Daoy (cell line): ENCODE measurements at regions not wholly inside any gene's neighbourhood (a gene's known extent, or its start where the extent isn't known, plus 50 kb on each side); places are given as distances from the start of the nearest gene placed in this dataset.

Experiments used
- DNase-seq: peaks from one replicate; pipeline ENCODE4 v3.0.0-alpha.2; 2015; ENCODE audit warnings: low read depth

- no peak for DNase-seq
Observed at GRCh38 chr11:106400949-106401570, 323.6 kb downstream of the AASDHPPT start.

- DNase-seq: no peak
Observed at GRCh38 chr11:106403751-106404150, 326.3 kb downstream of the AASDHPPT start.

GRCh38 chr11:106409222-106409621, 331.8 kb downstream of the AASDHPPT start:
- no peak for DNase-seq

GRCh38 chr11:106409671-106410070, 332.2 kb downstream of the AASDHPPT start:
- DNase-seq: no peak

GRCh38 chr11:106410902-106411301, 333.4 kb downstream of the AASDHPPT start:
- no peak for DNase-seq

GRCh38 chr11:106413222-106413621, 335.8 kb downstream of the AASDHPPT start:
- no peak for DNase-seq

- no peak for DNase-seq
Observed at GRCh38 chr11:106415510-106415909, 338.0 kb downstream of the AASDHPPT start.

- DNase-seq: no peak
Observed at GRCh38 chr11:106418791-106419190, 341.3 kb downstream of the AASDHPPT start.

- DNase-seq: no peak
Observed at GRCh38 chr11:106420048-106420665, 342.7 kb downstream of the AASDHPPT start.

GRCh38 chr11:106420686-106421085, 343.2 kb downstream of the AASDHPPT start:
- no peak for DNase-seq

GRCh38 chr11:106421676-106422292, 344.3 kb downstream of the AASDHPPT start:
- DNase-seq: no peak

GRCh38 chr11:106422583-106422982, 345.1 kb downstream of the AASDHPPT start:
- no peak for DNase-seq

- peak; percentile 71 for DNase-seq
Observed at GRCh38 chr11:106424111-106424510, 346.6 kb downstream of the AASDHPPT start.

GRCh38 chr11:106425819-106426218, 348.4 kb downstream of the AASDHPPT start:
- DNase-seq: no peak

GRCh38 chr11:106426696-106427095, 349.2 kb downstream of the AASDHPPT start:
- no peak for DNase-seq

GRCh38 chr11:106427736-106428135, 350.3 kb downstream of the AASDHPPT start:
- DNase-seq: no peak

- DNase-seq: no peak
Observed at GRCh38 chr11:106442032-106442431, 364.6 kb downstream of the AASDHPPT start.

GRCh38 chr11:106446302-106446701, 368.8 kb downstream of the AASDHPPT start:
- DNase-seq: no peak

GRCh38 chr11:106446955-106447354, 369.5 kb downstream of the AASDHPPT start:
- DNase-seq: no peak

GRCh38 chr11:106447631-106448191, 370.2 kb downstream of the AASDHPPT start:
- DNase-seq: no peak

GRCh38 chr11:106449763-106450162, 372.3 kb downstream of the AASDHPPT start:
- DNase-seq: no peak

GRCh38 chr11:106451228-106451922, 373.9 kb downstream of the AASDHPPT start:
- DNase-seq: no peak
